Hematopoietic multipotent progenitor cell treated with erythropoietin and hydrocortisone succinate and interleukin-3 and kit ligand, for 8 days (in vitro differentiated cells): ENCODE measurements at regions not wholly inside any gene's neighbourhood (a gene's known extent, or its start where the extent isn't known, plus 50 kb on each side); places are given as distances from the start of the nearest gene placed in this dataset.

ENCODE experiments used
- DNase-seq: peaks from one replicate; pipeline ENCODE4 v3.0.0-alpha.2; 2015

DNA sequence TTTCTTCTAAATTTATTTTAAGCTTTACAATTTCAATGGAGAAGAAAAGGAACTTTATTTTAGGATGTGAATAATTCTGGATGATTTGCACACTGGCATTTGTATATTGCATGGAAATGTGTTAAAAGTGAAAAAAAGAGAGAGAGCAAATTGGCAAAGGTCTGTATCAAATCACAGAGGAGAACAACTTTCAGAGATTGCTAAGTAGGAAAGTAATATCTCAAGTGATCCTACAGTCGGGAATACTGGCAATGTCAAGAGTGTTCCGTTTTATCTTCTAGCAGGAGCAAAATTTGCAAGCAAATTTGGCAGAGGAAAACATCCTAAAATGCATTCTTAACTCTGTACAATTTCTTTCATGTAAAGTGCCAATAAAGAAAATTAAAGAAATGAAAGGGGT lies 97.1 kb upstream of the TMC3 start:
- DNase-seq = no peak

DNA sequence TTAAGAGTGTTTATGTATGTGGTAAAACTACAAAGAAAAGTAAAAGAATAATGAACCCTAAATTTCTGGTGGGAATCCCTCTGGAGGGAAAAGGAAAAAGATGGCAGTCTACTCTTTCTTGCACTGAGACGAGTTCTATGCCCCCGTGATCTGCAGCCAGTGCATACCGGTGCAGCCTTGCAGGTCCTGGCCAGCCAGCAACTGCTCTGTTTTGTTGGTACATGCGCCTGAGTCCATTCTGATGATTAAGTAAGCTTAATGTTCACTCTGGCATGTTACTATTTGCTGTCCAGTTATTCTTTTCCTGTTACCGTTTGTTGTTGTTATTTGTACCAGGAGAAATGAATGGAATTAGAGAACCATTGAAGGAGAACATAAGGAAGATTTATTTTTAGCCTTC lies 95.1 kb upstream of the TMC3 start:
- DNase-seq = no peak

DNA sequence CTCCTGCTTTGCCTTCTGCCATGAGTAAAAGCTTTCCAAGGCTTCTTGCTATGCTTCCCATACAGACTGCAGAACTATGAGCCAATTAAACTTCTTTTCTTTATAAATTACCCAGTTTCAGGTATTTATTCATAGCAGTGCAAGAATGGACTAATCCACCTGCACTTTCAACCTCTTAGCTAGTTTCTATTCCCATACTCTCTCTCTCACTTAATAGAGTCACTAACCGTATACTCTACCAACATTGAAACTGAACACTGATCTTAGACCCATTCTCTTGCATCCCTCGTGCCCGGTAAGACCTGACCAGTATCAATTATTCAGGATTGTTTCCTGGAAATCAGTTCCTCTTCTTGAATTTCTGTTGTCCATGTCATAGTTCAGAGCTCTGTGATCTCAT lies 92.7 kb upstream of the TMC3 start:
- DNase-seq = no peak

DNA sequence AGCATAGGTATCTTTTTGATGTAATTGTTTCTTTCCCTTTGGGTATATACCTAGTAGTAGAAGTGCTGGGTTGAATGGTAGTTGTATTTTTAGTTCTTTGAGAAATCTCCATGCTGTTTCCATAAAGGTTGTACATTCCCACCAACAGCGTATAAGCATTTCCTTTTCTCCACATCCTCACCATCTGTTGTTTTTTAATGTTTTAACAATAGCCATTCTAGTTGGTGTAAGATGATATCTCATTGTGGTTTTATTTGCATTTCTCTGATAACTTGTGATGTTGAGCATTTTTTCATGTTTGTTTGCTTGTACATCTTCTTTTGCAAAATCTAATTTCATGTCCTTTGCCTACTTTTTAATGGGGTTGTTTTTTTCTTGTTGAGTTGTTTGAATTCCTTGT lies 80.0 kb upstream of the TMC3 start:
- DNase-seq = no peak

DNA sequence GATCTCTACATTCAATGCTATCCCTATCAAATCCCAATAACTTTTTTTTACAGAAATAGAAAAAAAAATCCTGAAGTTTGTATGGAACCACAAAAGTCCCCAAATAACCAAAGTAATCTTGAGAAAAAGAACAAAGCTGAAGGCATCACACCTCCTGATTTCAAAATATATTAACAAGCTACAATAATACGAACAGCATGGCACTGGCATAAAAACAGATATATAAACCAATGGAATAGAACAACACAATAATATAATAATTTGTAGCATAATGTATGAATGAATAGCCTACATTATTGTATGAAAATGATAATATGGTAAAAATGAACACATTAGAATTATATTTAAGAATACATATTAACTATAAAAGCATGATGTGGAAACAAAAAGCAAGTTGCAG lies 76.7 kb upstream of the TMC3 start:
- DNase-seq = no peak

DNA sequence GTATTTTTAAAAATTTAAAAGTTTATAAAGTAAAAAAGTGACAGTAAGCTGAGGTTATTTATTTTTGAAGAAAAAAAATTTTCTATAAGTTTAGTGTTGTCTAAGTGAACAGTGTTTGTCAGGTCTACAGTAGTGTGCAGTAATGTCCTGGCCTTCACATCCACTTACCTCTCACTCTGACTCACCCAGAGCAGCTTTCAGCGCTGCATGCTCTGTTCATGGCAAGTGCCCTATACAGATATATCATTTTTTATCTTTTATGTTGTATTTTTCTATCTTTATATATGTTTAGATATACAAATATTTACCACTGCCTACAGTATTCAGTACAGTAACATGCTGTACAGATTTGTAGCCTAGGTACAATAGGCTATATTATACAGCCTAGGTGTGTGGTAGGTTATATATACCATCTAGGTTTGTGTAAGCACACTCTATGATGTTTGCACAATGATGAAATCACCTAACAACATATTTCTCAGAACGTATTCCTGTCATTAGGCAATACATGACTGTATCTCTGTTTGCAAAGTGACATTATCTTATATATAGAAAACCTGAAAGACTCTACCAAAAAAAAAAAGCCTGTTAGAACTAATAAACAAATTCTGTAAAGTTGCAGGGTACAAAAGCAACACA lies 75.9 kb upstream of the TMC3 start:
- no peak for DNase-seq

DNA sequence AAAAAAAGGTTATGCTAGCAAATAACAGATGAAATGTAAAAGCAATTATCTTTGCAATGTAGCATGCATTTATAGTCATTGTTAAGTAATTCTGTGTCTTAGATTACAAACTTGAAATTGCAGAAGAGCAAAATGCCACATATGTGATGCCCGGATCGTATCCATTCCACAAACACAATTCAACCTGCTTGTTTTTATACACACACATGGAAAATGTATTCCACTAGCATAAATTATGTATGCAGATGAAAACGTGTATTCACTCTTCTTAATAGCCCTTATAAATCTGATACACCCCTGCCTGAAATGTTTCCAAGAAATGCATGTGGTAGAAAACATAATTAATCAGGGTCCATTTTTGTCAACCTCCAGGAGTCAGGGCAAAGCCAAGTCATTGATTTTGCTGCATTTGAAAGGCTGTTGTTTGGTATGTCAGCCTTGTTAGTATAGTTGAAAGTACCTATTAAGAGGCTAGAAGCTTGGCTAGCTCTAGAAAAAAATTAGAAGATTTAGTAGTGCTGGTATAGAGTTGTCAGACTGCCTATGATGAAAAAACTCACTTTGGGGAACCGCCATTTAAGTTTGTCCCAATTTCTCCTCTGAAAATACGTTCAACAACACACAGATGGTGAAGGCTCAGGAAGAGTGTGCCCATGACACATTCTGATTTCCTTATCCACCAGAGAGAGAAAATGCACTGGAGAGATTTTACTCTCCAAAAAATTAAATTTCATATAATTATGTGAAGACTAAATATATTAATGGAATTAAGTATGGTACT lies 69.2 kb upstream of the TMC3 start:
- DNase-seq = no peak

DNA sequence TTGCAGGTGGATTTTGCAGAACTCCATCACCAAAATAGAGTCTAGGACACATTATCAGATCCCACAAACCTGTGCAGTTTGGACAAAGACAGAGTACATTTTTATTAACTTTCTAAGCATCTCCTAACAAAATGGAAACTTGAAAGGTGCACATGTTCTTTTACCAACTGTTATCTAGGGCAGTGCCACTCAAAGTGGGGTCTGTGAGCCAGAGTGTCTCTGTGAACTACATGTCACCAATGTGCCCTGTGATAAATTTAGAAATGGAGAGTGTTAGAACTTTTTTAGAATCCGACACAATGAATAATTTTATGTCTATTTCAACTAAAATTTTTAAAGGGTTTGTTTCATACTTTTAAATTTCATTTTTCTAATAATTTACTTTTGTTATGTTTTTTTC lies 68.4 kb upstream of the TMC3 start:
- no peak for DNase-seq

DNA sequence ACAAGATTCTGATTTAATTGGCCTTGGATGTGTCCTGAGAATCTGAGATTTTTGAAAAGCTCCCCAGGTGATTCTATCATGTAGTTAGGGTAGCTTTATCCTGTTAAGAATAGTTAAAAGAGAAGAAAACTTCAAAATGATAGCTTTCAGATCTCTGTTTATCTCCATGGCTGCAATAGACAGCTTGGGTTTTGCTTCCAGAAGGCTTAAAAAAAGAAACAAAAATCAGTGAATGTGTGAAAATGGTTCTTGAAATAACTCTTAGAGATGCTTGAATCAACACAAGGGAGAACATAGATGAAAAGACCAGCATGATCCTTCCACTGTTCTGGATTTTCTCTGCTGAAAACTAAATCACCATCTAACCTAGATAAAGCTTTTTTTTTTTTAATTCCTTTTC lies 60.8 kb upstream of the TMC3 start:
- no peak for DNase-seq

DNA sequence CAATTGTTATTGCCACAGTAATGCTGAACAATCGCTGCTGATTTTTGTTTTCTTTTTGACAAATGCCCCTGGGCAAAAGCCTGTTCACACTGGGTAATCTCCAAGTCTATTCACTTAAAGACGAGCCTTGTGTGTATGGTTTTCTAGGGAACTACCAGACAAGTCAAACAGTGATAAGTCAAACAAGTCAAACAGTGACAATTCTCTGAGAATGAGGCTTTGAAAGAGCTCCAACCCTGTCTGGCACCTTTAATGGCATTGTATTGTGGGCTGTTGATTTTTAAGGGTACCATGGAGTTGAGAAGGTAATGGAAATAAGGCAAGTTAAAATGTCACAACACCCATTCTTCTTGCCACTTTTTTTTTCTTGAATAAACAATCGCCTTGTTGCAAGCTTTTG lies 59.4 kb upstream of the TMC3 start:
- DNase-seq = no peak

DNA sequence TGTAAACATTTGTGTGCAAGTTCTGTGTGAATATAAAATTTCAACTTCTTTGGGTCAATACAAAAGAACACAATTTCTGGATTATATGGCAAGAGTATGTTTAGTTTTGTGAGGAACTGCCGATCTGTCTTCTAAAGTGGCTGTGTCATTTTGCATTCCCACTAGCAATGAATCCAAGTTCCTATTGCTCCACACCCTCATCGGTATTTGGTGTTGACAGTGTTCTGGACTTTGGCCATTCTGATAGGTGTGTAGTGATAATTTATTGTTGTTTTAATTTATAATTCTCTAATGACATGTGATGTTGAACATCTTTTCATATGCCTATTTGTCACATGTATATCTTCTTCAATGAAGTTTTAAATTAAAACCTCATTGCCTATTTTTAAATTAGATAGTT lies 58.2 kb upstream of the TMC3 start:
- no peak for DNase-seq

DNA sequence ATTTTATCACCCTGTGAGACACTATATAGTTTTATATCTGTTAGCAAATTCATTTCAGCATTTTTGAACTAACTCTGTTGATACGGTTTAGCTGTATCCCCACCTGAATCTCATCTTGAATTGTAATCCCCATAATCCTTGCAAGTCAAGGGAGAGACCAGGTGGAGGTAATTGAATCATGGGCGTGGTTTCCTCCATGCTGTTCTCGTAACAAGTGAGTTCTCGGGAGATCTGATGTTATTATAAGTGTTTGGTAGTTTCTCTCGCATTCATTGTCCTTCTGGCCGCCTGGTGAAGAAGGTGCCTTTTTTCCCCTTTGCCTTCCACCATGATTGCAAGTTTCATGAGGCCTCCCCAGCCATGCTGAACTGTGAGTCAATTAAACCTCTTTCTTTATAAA lies 53.2 kb upstream of the TMC3 start:
- DNase-seq = no peak

DNA sequence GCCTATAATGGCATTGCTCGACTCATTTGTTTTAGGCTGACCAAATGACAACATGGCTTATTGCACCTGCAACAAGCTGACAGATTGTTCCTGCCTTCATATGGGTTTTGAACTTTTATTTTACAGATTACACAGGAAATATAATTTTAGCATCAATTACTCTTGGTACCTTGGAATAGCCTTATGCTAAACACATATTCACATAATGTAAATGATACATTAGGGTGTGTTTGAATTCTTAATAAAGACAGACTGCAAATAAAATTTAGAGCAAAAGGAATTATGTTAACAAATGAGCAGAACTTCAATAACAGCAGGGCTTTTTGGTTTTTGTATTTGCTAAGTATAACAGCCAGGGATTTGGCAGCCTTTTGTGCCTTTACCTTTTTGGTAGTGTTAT lies 51.9 kb upstream of the TMC3 start:
- DNase-seq = no peak
